ENCODE measurements at regions not wholly inside any gene's neighbourhood (a gene's known extent, or its start where the extent isn't known, plus 50 kb on each side); places are given as distances from the start of the nearest gene placed in this dataset.

GRCh38 chr6:2426561-2427340 lies 181.3 kb upstream of the GMDS start:
- TF ChIP-seq, protein P1, sequence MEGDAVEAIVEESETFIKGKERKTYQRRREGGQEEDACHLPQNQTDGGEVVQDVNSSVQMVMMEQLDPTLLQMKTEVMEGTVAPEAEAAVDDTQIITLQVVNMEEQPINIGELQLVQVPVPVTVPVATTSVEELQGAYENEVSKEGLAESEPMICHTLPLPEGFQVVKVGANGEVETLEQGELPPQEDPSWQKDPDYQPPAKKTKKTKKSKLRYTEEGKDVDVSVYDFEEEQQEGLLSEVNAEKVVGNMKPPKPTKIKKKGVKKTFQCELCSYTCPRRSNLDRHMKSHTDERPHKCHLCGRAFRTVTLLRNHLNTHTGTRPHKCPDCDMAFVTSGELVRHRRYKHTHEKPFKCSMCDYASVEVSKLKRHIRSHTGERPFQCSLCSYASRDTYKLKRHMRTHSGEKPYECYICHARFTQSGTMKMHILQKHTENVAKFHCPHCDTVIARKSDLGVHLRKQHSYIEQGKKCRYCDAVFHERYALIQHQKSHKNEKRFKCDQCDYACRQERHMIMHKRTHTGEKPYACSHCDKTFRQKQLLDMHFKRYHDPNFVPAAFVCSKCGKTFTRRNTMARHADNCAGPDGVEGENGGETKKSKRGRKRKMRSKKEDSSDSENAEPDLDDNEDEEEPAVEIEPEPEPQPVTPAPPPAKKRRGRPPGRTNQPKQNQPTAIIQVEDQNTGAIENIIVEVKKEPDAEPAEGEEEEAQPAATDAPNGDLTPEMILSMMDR (IDR thresholded peaks at IDR 0.05): no peak
- no peak for TF ChIP-seq POLR2A (IDR thresholded peaks at IDR 0.05)
